Esophagus muscularis mucosa (tissue), 4 donors: ENCODE measurements at regions not wholly inside any gene's neighbourhood (a gene's known extent, or its start where the extent isn't known, plus 50 kb on each side); places are given as distances from the start of the nearest gene placed in this dataset.

Experiments used
- DNase-seq: peaks from one replicate; pipeline ENCODE4 v3.0.0-alpha.2; 2017; ENCODE audit errors: extremely low spot score
- H3K27ac ChIP-seq, 4 donors: fragments of 200-600 bp; sonication (generic); replicated peaks in 1 of 4; 1 replicate in 3 of 4; 2 replicates in 1 of 4; pipeline ENCODE4 v1.5.1; 2016 to 2019; ENCODE audit warnings: mild to moderate bottlenecking in 1 of 4
- H3K27me3 ChIP-seq, 4 donors: fragments of 200-600 bp; sonication (generic); one replicate each; pipeline versions ENCODE4 v1.5.1 to v1.6.0; 2016 to 2019
- H3K36me3 ChIP-seq, 4 donors: fragments of 200-600 bp; sonication (generic); one replicate each; pipeline ENCODE4 v1.5.1; 2016 to 2019
- H3K4me1 ChIP-seq, 4 donors: fragments of 200-600 bp; sonication (generic); one replicate each; pipeline ENCODE4 v1.5.1; 2016 to 2019
- H3K4me3 ChIP-seq, 4 donors: fragments of 200-600 bp; sonication (generic); 1 replicate in 2 of 4; 2 replicates in 2 of 4; pipeline ENCODE4 v1.5.1; 2016 to 2019; ENCODE audit warnings: mild to moderate bottlenecking in 4 of 4, moderate library complexity in 1 of 4
- H3K9me3 ChIP-seq, 4 donors: fragments of 200-600 bp; sonication (generic); 1 replicate in 3 of 4; 2 replicates in 1 of 4; pipeline ENCODE4 v1.5.1; 2016 to 2019
- CTCF ChIP-seq, 3 experiments: fragments of 200-600 bp in 2 of 3; fragments of 450-650 bp in 1 of 3; sonication (generic) in 2 of 3; IDR thresholded peaks; one replicate each; pipeline ENCODE4 v1.5.1; 2017 to 2019; ENCODE audit warnings: antibody characterized with exemption in 3 of 3, mild to moderate bottlenecking in 2 of 3, moderate library complexity in 1 of 3
- EP300 ChIP-seq: sonication (generic); formaldehyde crosslinking; IDR thresholded peaks from one replicate; pipeline ENCODE4 v1.6.1; 2017; ENCODE audit warnings: antibody characterized with exemption
- POLR2A ChIP-seq: fragments of 450-650 bp; IDR thresholded peaks from one replicate; pipeline ENCODE4 v1.6.1; 2017; ENCODE audit warnings: antibody characterized with exemption, moderate library complexity, mild to moderate bottlenecking, low read depth
- POLR2AphosphoS5 ChIP-seq, 2 donors: sonication (generic); formaldehyde crosslinking; IDR thresholded peaks; one replicate each; pipeline ENCODE4 v1.6.1; 2017; ENCODE audit warnings: antibody characterized with exemption in 2 of 2
- WGBS: methylation state at CpG from one replicate; pipeline ENCODE4 v1.1.5; 2018; 5-methylcytosine and 5-hydroxymethylcytosine counted together
- intact Hi-C: fragments of 100-400 bp; cut with DNase I; formaldehyde crosslinking; loops from one replicate; pipeline ENCODE4 v1.15.1; 2023

DNA sequence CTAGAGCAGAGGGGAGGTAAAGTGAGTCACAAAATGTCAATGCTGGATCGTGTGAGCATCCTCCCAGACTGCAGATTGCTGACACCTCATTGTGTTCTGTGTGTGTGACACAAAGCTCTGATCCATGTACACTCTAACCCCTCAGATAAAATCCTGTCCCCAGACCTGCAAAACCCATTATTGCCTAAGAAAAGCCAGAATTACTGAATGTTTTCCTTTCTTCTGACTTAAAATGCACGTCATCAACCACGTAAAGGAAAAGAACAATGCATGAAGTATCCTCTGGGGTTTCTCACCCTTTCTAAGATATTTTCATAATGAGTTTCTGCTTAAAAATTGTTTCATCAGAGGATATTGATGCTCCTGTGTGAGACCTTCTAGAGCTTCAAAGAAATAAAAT is 218.0 kb upstream of the PREP start:
- no peak for DNase-seq
- no peaks in the 10 kb centered on the region for H3K4me1 ChIP-seq
- no peaks in the 10 kb centered on the region for H3K36me3 ChIP-seq
- WGBS: 72% methylated on average over 3 of the region's 3 CpGs
- H3K27me3 ChIP-seq: no peaks in the 10 kb centered on the region
- no peak for TF ChIP-seq POLR2A
- TF ChIP-seq EP300: no peak
- no peak for TF ChIP-seq CTCF (IDR thresholded peaks at IDR 0.05)
- no peak for TF ChIP-seq POLR2AphosphoS5 (IDR thresholded peaks at IDR 0.05)
- no peaks in the 10 kb centered on the region for H3K9me3 ChIP-seq
- H3K4me3 ChIP-seq: no peak overlapping the region
- H3K27ac ChIP-seq: no peak overlapping the region
- intact Hi-C loops: no loop called here

- DNase-seq: no peak
- Histone ChIP-seq H3K4me1 (no peaks in the 10 kb centered on the region), H3K4me3 (no peak overlapping the region), H3K9me3 (no peaks in the 10 kb centered on the region), H3K36me3 (no peaks in the 10 kb centered on the region), H3K27ac (no peak overlapping the region), H3K27me3 (no peaks in the 10 kb centered on the region)
- no peak for TF ChIP-seq POLR2AphosphoS5 (IDR thresholded peaks at IDR 0.05)
- TF ChIP-seq POLR2A: no peak
- no peak for TF ChIP-seq EP300
- no peak for TF ChIP-seq CTCF (IDR thresholded peaks at IDR 0.05)
- intact Hi-C loops: no loop called here
- 86% methylated on average over 8 of the region's 8 CpGs for WGBS
Observed at GRCh38 chr6:105619971-105620741, 217.3 kb upstream of the PREP start.

DNA sequence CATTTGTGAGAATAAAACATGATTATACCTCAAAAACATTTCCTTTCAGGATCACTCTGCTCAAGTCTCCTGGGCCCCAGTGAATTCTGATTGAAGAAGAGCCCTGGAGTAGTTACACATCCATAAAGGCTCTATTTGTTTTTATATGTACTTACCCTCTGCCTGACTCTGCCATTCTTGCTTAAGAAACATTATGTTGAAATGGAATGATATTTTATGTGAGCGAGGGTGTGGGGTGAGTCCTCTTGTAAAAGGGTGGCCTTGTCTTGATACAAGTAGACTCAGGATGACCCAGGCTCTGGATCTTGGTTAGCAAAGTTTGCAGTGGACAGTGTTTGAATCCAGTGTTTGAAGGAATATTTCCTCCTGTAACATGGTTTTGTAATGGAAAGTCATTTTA is 215.4 kb upstream of the PREP start:
- TF ChIP-seq EP300 (no peak), POLR2A (no peak), CTCF (IDR thresholded peaks at IDR 0.05) (no peak), POLR2AphosphoS5 (IDR thresholded peaks at IDR 0.05) (no peak)

GRCh38 chr6:105616521-105616920 is 213.6 kb upstream of the PREP start:
- no peak overlapping the region for H3K27ac ChIP-seq
- no peaks in the 10 kb centered on the region for H3K27me3 ChIP-seq
- H3K9me3 ChIP-seq: no peaks in the 10 kb centered on the region
- DNase-seq: no peak
- no peak overlapping the region for H3K4me3 ChIP-seq
- peaks cover 0 to 9% (median 2%) of the 10 kb centered on the region in 4 donors for H3K4me1 ChIP-seq
- no peaks in the 10 kb centered on the region for H3K36me3 ChIP-seq
- TF ChIP-seq POLR2A (no peak), EP300 (no peak), CTCF (IDR thresholded peaks at IDR 0.05) (no peak), POLR2AphosphoS5 (IDR thresholded peaks at IDR 0.05) (no peak)
- intact Hi-C loops: no loop called here

More for the DNA sequence above, 215.4 kb upstream of the PREP start:
- intact Hi-C loops: no loop called here
- H3K4me1 ChIP-seq: no peaks in the 10 kb centered on the region
- no peaks in the 10 kb centered on the region for H3K9me3 ChIP-seq
- no peak overlapping the region for H3K4me3 ChIP-seq
- H3K27me3 ChIP-seq: no peaks in the 10 kb centered on the region
- no peaks in the 10 kb centered on the region for H3K36me3 ChIP-seq
- whole genome bisulfite sequencing: 39% methylated on average over 1 of the region's 1 CpG
- no peak for DNase-seq
- H3K27ac ChIP-seq: no peak overlapping the region

DNA sequence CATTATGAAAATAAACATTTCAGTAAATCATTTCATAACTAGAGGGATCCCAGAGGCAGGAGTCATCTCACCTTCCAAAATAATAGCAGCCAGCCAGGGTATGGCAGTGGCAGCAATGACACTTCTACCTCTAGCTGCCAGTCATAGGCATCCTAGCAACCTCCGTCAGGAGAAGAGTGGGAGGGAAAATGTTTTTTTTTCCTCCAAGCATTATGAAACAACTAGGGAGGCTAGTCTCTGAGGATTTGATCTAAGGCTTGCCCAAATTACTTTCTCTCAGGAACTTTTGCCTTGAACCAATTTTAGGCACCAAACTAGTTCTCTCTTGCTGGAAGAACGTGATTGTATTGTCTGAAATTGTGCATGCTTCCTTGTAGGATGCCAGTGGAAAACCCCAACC is 208.7 kb upstream of the PREP start:
- H3K9me3 ChIP-seq: no peaks in the 10 kb centered on the region
- intact Hi-C loops: no loop called here
- TF ChIP-seq POLR2AphosphoS5 (IDR thresholded peaks at IDR 0.05): no peak
- no peak for TF ChIP-seq CTCF (IDR thresholded peaks at IDR 0.05)
- TF ChIP-seq POLR2A: no peak
- TF ChIP-seq EP300: no peak
- 37% methylated on average over 2 of the region's 2 CpGs for WGBS
- H3K36me3 ChIP-seq: no peaks in the 10 kb centered on the region
- no peak overlapping the region for H3K27ac ChIP-seq
- DNase-seq: no peak
- H3K4me1 ChIP-seq: peaks cover 10 to 24% (median 16%) of the 10 kb centered on the region in 4 donors
- no peaks in the 10 kb centered on the region for H3K27me3 ChIP-seq
- no peak overlapping the region for H3K4me3 ChIP-seq
